ENCODE measurements at regions not wholly inside any gene's neighbourhood (a gene's known extent, or its start where the extent isn't known, plus 50 kb on each side); places are given as distances from the start of the nearest gene placed in this dataset.

- TF ChIP-seq CTCF (IDR thresholded peaks at IDR 0.05) = no peak
- no peak for TF ChIP-seq POLR2AphosphoS5 (IDR thresholded peaks at IDR 0.05; ENCODE audit: insufficient read depth in 1 of 2, low read depth in 1 of 2)
Measured at GRCh38 chr10:76632767-76633051, 1004.9 kb downstream of the KCNMA1 start.

Data from vagina (tissue), 2 donors.